ENCODE measurements at regions not wholly inside any gene's neighbourhood (a gene's known extent, or its start where the extent isn't known, plus 50 kb on each side); places are given as distances from the start of the nearest gene placed in this dataset.

DNA sequence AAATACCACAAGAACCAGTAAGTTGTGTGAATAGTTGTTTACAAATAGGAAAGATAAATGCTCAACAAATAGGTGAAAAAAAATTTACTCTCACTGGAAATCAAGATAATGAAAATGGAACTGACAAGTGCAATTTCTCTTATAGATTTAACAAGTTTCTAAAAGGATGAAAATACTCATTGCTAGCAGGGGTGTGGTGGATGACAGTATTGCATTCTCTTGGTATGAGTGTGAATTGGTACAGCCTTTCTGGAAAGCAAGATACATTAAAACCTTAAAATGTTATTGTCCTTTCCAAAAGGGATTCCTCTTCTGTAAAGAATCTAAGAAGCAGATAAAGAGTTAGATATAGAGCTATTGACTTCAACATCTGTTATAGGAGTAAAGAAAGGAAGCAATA, 240.0 kb upstream of the RPS6KA3 start:
- intact Hi-C loops (cut with DNase I): no loop called here
- DNase-seq: no peak

GRCh38 chrX:20500949-20501348, 234.2 kb upstream of the RPS6KA3 start:
- no peak for DNase-seq
- intact Hi-C loops (cut with DNase I): no loop called here

- intact Hi-C loops (cut with DNase I): no loop called here
- no peak for DNase-seq
Measured at GRCh38 chrX:20500171-20500865, 233.6 kb upstream of the RPS6KA3 start.

- intact Hi-C loops (cut with DNase I): no loop called here
- DNase-seq: no peak
Measured at GRCh38 chrX:20499763-20500162, 233.1 kb upstream of the RPS6KA3 start.

- DNase-seq: no peak
- intact Hi-C loops (cut with DNase I): no loop called here
Measured at GRCh38 chrX:20498851-20499635, 232.3 kb upstream of the RPS6KA3 start.

DNA sequence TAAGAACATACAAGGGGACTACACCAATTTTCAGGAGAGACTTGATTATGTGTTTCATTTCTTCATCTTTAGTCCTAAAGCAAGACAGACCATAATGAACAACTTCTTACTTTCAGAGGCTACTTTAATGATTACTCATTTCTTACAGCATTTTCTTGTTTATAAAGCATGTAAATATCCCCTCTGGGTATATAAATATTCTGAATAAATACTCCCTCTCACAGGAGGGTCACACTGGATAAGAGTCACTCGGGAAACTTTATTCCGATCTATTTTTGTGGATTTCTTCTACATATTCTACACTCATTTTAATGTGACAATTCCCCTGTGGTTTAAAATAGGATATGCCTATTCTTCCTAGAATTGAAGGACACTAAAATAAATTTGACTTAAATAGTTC, 228.9 kb upstream of the RPS6KA3 start:
- intact Hi-C loops (cut with DNase I): no loop called here
- DNase-seq: no peak

- intact Hi-C loops (cut with DNase I): no loop called here
- no peak for DNase-seq
Measured at GRCh38 chrX:20488473-20488872, 221.8 kb upstream of the RPS6KA3 start.

DNA sequence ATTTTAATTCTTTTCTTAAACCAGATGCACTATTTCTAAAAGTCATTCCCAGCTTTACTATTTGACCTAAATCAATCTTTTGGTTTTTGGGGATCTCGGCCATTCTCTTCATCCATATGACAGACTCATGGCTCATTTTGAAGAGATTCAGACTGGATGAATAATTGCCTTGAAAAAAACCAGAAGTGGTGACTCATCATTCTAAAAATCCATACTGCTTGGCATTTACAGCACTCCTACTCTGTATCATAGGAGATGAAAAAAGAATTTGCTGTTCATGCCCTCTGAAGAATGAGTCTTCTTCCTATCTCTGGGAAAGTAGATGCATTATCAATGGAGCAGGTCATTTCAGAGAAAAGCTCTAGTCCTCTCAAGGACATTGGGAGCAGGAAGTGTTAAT, 220.5 kb upstream of the RPS6KA3 start:
- DNase-seq: no peak
- intact Hi-C loops (cut with DNase I): no loop called here

- intact Hi-C loops (cut with DNase I): no loop called here
Measured at GRCh38 chrX:20481632-20482031, 214.9 kb upstream of the RPS6KA3 start.

GRCh38 chrX:20479896-20480295, 213.2 kb upstream of the RPS6KA3 start:
- no peak for DNase-seq
- intact Hi-C loops (cut with DNase I): no loop called here

More at GRCh38 chrX:20481632-20482031, 214.9 kb upstream of the RPS6KA3 start:
- DNase-seq: no peak

DNA sequence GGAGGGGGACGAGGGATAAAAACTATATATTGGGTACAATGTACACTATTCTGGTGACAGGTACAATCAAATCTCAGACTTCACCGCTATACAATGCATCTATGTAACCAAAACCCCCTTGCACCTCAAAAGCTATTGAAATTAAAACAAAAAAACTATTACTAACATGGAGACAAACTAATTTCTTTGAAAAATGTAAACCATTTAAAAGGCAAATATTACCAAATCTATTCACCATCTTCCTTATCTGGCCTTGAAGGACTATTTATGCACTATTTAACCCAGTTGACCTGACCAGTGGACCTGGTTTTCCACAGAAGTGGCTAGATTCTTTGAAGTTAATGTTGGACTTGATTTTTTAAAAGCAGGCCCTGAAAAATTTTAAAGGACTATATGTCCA, 212.3 kb upstream of the RPS6KA3 start:
- intact Hi-C loops (cut with DNase I): no loop called here
- no peak for DNase-seq

DNA sequence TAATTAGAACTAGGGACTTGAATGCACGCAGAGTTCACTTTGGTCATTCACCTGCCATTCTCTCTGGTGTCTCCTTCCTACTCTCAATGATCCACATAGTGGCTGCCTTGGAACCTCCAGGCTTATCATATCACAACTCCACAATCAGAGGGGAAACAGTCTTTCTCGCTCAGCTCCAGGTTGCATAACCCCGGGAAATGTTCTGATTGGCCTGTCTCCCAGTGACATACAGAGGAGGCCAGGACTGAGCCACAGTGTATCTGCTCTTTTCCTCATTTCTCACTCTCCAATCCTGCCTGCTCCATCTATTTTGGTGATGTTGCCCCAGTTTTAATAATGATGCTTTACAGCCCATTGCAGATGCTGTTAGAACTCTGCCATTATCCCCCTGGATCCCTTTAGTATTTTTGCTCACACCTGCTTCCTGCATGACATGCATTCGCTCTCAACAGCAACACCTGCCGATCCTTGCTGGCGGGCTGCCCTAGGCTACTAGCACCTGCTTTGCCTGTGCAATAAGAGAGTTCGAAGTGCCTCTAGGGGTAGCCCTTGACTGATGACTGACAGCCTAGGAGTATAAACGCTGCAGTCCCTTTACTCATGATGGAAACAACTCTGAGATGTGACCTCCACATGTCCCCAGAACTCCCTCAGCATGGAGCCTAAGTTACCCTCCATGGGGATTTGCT, 211.3 kb upstream of the RPS6KA3 start:
- DNase-seq: no peak
- intact Hi-C loops (cut with DNase I): no loop called here

DNA sequence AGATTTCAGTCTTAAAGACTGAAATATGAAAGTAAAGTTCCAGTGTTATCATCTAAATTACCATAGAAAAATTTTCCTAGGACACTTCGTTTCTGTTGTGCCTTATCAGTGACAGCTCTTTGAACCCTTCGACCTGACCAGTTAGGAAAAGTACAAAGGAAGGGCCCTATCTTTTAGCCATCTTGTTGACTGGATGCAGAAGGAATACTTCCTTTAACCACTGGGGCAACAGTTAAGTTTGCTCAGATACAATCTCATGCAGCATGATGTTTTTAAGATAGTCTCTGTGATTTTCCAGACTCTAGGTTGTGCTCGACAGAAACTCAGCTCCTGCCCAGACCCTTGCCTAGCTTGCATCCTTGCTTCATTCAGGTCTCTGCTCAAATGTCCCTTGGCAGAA, 210.5 kb upstream of the RPS6KA3 start:
- intact Hi-C loops (cut with DNase I): no loop called here
- no peak for DNase-seq

GRCh38 chrX:20472620-20473258, 206.0 kb upstream of the RPS6KA3 start:
- DNase-seq: no peak
- intact Hi-C loops (cut with DNase I): no loop called here

DNA sequence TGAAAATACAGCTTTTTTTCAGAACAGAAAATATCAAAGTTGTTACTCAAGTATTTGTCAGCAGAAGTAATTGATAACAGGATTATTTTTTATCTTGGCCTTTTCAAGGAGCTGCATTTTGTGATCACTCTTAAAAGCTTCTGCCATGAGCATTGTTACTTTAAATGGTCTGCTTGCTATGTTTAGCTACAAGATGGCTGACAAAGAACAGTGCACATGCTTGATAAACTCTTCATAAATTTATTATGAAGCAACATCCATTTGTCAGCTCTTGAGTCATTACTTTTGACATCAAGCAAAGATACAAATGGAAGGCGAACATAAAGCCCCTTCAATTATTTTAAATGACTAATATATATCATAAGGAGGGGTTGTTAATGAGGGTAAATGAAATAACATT, 205.4 kb upstream of the RPS6KA3 start:
- intact Hi-C loops (cut with DNase I): no loop called here
- no peak for DNase-seq

DNA sequence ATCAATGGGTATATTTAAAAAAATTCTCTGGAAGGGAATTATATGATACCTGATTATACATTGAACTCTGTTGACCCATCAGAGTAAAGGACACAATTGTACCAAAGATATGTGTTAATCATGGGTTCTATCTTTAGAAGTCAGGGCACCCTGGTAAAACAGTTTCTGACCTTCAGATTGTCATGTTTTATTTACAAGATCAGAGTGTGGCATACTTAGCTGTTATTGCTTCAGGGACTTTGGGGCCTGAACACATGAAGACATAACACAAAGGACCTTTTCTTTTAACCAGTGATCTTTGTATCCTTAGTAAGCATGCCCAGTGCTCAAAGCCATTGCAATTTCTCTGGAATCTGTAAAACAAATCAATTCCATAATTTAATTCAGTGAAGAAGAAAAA, 204.8 kb upstream of the RPS6KA3 start:
- no peak for DNase-seq
- intact Hi-C loops (cut with DNase I): no loop called here

GRCh38 chrX:20463296-20464075, 196.8 kb upstream of the RPS6KA3 start:
- intact Hi-C loops (cut with DNase I): no loop called here
- no peak for DNase-seq

GRCh38 chrX:20461576-20461975, 194.9 kb upstream of the RPS6KA3 start:
- no peak for DNase-seq
- intact Hi-C loops (cut with DNase I): no loop called here

- no peak for DNase-seq
- intact Hi-C loops (cut with DNase I): no loop called here
Measured at GRCh38 chrX:20461002-20461401, 194.3 kb upstream of the RPS6KA3 start.

Measured in head of caudate nucleus (tissue), 42 donors.